ENCODE measurements at regions not wholly inside any gene's neighbourhood (a gene's known extent, or its start where the extent isn't known, plus 50 kb on each side); places are given as distances from the start of the nearest gene placed in this dataset.

- TF ChIP-seq CTCF (IDR thresholded peaks at IDR 0.05) (no peak), POLR2A (IDR thresholded peaks at IDR 0.05) (no peak)
These were observed 1400.4 kb upstream of the PCDH7 start for GRCh38 chr4:29319663-29320340.

Measured in tibial nerve (tissue), 3 donors.